ENCODE measurements at regions not wholly inside any gene's neighbourhood (a gene's known extent, or its start where the extent isn't known, plus 50 kb on each side); places are given as distances from the start of the nearest gene placed in this dataset.

DNA sequence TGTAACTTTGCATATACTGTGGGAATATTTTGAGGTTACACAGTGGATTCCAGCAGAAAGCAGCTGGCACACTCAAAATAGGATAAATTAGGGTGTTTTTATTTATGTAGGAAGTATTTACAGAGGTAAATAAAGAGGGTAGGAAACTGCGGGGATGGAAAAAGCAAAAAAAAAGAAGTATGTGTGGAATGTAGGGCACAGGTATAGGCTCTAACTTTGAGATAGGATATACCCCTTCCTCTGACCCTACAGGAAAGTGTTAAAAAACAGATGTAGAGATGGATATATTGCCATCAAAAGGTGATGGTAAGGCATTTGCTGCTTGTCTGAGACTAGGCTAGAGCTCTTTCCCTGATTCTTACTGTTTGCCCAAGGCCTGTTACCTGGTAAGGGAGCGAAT lies 173.1 kb upstream of the ANK2 start:
- ChIA-PET POLR2A (no interaction called here), CTCF (no interaction called here)
- TF ChIP-seq EZH2 (IDR thresholded peaks at IDR 0.05; ENCODE audit: borderline replicate concordance, low read depth, low read length, severe bottlenecking) (no peak), POLR2A (IDR thresholded peaks at IDR 0.05; ENCODE audit: low read depth, low read length) (no peak), POLR2AphosphoS5 (IDR thresholded peaks at IDR 0.05; ENCODE audit: insufficient read depth, low read depth, low read length) (no peak), MYC (IDR thresholded peaks at IDR 0.05; ENCODE audit: low read depth, low read length) (no peak), FOS (IDR thresholded peaks at IDR 0.05; ENCODE audit: borderline replicate concordance, insufficient read depth, low read length) (no peak), GATA2 (IDR thresholded peaks at IDR 0.05; ENCODE audit: insufficient read depth, insufficient read length, low read depth, low read length) (no peak), JUN (IDR thresholded peaks at IDR 0.05; ENCODE audit: borderline replicate concordance, insufficient read depth, insufficient read length, low read depth) (no peak)
- TF ChIP-seq, protein P1, sequence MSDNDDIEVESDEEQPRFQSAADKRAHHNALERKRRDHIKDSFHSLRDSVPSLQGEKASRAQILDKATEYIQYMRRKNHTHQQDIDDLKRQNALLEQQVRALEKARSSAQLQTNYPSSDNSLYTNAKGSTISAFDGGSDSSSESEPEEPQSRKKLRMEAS (IDR thresholded peaks at IDR 0.05; ENCODE audit: insufficient read depth, insufficient read length) = no peak
- TF ChIP-seq, protein P2, sequence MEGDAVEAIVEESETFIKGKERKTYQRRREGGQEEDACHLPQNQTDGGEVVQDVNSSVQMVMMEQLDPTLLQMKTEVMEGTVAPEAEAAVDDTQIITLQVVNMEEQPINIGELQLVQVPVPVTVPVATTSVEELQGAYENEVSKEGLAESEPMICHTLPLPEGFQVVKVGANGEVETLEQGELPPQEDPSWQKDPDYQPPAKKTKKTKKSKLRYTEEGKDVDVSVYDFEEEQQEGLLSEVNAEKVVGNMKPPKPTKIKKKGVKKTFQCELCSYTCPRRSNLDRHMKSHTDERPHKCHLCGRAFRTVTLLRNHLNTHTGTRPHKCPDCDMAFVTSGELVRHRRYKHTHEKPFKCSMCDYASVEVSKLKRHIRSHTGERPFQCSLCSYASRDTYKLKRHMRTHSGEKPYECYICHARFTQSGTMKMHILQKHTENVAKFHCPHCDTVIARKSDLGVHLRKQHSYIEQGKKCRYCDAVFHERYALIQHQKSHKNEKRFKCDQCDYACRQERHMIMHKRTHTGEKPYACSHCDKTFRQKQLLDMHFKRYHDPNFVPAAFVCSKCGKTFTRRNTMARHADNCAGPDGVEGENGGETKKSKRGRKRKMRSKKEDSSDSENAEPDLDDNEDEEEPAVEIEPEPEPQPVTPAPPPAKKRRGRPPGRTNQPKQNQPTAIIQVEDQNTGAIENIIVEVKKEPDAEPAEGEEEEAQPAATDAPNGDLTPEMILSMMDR (IDR thresholded peaks at IDR 0.05; ENCODE audit: extremely low read depth in 1 of 2, insufficient read depth in 1 of 2, low read depth in 1 of 2, low read length in 2 of 2) = no peak
- Histone ChIP-seq H3K9ac (replicated peaks; ENCODE audit: extremely low read depth, insufficient read depth, low read length) (no peak overlapping the region), H2AFZ (ENCODE audit: low read depth, low read length) (no peak overlapping the region), H3K36me3 (ENCODE audit: control insufficient read depth in 2 of 2, extremely low read depth in 1 of 2, insufficient read depth in 2 of 2, low read length in 2 of 2) (no peaks in the 10 kb centered on the region), H3K79me2 (ENCODE audit: control insufficient read depth, insufficient read depth, low read length) (no peaks in the 10 kb centered on the region), H3K9me1 (replicated peaks; ENCODE audit: control insufficient read depth, extremely low read depth, insufficient read depth, low read length) (no peaks in the 10 kb centered on the region), H3K4me3 (replicated peaks in 1 of 3; ENCODE audit: insufficient read depth in 1 of 3, low read depth in 1 of 3, low read length in 3 of 3) (no peak overlapping the region), H3K4me2 (ENCODE audit: insufficient read depth, low read length) (no peak overlapping the region), H3K27me3 (ENCODE audit: control insufficient read depth in 2 of 2, insufficient read depth in 2 of 2, low read length in 2 of 2) (peaks cover 0 to 2% of the 10 kb centered on the region in 2 experiments), H3K4me1 (ENCODE audit: control insufficient read depth, extremely low read depth, insufficient read depth, low read length) (no peaks in the 10 kb centered on the region), H4K20me1 (replicated peaks; ENCODE audit: control insufficient read depth, extremely low read depth, insufficient read depth, low read length) (no peaks in the 10 kb centered on the region), H3K27ac (ENCODE audit: insufficient read depth, low read depth, low read length) (no peak overlapping the region), H3K9me3 (replicated peaks; ENCODE audit: control insufficient read depth, insufficient read depth, low read length) (no peaks in the 10 kb centered on the region)
- DNase-seq (ENCODE audit: low read depth, low spot score) = no peak
- intact Hi-C loops (cut with micrococcal nuclease) (no loop called here), dilution Hi-C loops (cut with MboI; ENCODE audit: extremely low pct_ligation_motif_present, low sequenced_read_pairs) (no loop called here)
- FAIRE-seq = no peak
- no TSS peak for BruUV-seq (replicated peaks)
